Stimulated activated CD4-positive, alpha-beta T cell treated with anti-CD3 and anti-CD28 coated beads, Interleukin-1b, Interleukin-23, amount 100 ng/mL, for 48 hours (primary cell): ENCODE measurements at regions not wholly inside any gene's neighbourhood (a gene's known extent, or its start where the extent isn't known, plus 50 kb on each side); places are given as distances from the start of the nearest gene placed in this dataset.
"Not testable (repeated sequence)": the region's sequence is repeated elsewhere in the genome, so short reads cannot be mapped to it uniquely, and the experiment has no call there.

Experiments
- DNase-seq: peaks from one replicate; pipeline ENCODE4 v3.0.0-alpha.2; 2020

- DNase-seq, result not testable (repeated sequence)
Observed at GRCh38 chr9:65416948-65417347, 131.9 kb upstream of the FOXD4L5 start.

GRCh38 chr9:65414249-65414648 lies 129.2 kb upstream of the FOXD4L5 start:
- not testable (repeated sequence) for DNase-seq

DNA sequence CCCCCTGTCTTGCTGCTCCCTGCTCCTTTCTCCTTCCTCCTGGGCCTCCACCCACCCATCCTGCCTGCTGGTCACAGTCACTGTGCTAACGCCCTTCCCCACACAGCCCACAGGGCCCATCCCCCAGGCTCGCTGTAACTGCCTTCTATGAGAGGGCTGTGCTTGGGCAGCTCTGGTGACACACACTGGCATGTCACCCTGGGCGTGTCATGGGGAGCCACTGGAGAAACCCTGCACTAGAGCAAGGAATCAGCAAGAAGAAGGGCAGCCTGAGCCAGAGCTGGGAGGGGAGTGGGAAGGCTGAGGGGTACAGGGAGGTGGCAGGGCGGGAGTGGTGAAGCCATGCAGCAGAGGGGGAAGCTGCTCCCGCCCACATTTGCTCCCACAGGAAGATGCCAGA lies 128.4 kb upstream of the FOXD4L5 start:
- DNase-seq, result not testable (repeated sequence)

DNA sequence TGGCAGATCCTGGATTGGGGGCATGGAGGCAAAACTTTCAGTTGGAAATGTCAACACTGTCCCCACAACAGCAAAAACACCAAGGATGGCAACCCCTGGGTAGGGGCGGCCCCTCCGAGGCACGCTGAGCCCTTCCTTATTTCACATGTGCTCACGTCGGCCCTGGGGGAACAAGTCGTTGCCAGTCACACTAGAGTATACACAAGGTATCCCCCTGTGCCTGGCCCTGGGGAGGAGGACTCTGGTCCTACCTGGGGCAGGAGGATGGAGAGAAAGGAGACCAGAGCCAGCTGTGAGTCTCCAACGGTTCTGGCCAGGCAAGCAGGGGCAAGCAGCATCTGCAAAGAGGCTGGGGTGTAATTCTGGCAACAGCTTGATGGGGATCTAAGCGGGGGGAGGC lies 126.9 kb upstream of the FOXD4L5 start:
- DNase-seq, result no peak

DNA sequence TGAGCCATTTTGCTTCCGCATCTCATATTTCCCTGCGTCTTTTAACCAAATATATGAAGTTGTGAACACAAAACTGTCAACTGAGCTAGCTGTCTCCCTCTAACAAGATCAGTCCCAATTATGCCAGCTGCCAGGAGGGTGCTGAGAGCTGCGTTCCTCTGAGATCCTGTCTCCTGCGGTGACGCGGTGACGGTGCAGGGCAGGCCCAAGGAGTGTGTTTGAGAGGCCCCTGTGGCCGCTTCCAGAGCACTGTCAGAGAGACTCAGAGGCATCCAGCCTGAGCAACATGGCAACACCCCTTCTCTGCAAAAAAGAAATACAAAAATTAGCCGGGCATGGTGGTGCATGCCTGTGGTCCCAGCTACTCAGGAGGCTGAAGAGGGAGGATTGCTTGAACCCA lies 126.3 kb upstream of the FOXD4L5 start:
- DNase-seq, result no peak

GRCh38 chr9:65410926-65411325 lies 125.9 kb upstream of the FOXD4L5 start:
- no peak for DNase-seq

DNA sequence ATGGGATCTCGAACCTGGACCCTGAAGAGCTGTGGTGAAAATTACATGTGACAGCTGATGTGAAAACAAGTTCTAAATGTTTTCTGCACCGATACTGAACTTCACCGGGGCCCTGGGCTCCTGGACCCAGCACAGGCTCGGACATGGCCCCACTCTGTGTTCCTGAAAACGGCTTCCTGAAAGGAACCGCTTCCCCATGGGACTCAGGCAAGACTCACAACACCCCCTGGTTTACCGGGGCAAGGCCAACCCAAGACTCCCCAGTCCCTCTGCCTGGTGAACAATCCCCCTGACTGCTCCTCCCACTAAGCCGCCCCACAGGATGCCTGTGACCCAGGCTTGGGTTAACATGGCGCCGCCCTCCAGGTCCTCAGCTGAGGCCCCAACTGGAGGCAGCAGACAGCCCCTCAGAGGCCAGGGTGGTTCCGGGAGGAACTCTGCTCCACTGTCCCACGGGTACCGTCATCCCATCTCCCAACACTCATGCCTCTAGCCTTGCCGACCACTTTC lies 124.5 kb upstream of the FOXD4L5 start:
- DNase-seq, result no peak

DNA sequence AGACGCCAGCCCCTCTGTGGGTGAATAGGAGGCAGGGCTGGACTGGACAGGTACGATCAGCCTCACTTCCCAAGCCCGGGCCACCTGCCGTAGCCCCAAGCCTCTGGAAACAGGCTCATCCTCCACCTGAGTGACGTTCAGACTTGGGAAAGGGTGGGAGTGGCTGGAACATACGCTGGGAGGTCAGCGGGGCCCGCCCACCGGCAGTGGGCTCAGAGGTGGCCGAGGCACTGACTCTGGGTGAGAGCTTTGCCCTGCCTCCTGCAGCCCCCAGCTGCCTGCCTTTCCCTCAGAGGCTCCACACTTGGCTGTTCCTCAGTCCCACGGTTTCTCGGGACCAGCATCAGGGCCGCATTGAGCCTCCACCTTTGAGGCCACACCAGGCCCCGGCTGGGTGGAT lies 123.8 kb upstream of the FOXD4L5 start:
- DNase-seq, result not testable (repeated sequence)

- DNase-seq, result not testable (repeated sequence)
Observed at GRCh38 chr9:65406625-65407024, 121.6 kb upstream of the FOXD4L5 start.

DNA sequence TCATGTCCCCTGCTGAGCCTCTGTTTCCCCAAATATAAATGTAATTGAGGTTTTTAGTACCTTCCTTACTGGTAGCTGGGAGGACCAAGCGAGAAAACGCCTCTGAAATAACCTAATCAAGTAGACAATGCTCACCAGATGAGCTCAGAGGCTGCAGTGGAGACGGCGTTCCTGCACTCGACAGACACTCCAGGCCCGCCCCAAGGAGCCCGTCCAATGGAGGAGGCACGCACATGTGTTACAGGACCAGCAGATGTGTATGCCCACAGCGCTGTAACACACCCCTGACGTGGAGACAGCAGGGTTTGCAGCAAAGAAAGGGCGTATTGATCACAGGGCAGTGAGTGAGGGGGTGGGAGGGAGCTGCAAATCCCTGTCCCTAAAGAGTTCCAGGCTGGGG lies 120.8 kb upstream of the FOXD4L5 start:
- DNase-seq, result not testable (repeated sequence)

DNA sequence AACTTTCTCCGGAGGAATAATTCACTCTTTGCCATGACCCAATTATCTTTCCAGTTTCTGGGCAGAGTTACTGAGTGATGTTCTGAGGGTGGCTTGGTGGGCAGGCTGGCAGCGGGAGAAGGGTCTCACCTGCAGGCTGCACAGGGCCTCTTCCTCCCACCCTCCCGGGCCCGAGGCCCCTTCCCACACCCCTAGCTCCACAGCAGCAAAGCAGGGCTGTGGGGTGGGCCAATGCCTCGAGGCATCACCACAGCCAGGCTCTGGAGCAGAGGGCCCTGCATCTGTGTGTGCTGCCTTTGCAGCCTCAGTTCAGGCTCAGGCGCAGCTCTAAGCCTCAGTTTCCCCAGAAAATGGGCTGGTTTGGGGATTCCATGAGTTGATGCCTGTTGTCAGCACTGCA lies 120.2 kb upstream of the FOXD4L5 start:
- no peak for DNase-seq

DNA sequence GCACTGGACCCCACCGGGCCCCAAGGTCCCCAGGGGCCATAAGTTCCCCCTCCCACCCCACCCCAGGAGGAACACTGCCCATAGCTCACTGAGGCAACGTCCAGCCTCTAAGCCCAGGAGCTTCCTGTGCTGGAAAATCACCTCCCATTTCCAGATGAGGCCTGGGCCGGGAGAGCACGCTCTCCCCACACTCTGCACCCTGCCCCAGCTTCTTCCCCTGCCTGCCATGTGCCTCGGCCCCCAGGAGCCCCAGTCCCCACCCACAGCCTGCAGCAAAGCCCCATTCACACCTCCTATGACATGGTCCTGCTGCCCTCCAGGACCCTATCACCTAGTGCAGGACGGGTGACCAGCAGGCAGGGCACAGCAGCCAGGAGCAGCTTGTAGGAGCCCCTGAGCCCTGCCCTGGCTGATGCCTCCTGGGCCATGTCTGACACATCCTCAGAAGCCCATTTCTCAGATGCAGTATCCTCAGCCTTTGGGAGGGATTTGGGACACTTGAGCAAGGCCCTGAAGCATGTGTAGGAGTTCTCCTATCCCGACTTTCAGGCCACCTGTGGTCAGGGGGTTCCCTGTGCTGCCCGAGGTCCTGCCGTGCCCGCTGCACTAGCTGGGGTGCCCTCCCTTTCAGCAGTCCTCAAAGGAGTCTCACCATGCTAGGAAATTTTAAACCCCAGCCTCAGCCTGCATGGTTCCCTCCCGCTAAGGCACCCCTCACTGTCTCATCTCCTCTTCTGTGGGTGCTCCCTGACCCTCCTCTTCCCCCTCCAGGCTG lies 119.4 kb upstream of the FOXD4L5 start:
- no peak for DNase-seq

DNA sequence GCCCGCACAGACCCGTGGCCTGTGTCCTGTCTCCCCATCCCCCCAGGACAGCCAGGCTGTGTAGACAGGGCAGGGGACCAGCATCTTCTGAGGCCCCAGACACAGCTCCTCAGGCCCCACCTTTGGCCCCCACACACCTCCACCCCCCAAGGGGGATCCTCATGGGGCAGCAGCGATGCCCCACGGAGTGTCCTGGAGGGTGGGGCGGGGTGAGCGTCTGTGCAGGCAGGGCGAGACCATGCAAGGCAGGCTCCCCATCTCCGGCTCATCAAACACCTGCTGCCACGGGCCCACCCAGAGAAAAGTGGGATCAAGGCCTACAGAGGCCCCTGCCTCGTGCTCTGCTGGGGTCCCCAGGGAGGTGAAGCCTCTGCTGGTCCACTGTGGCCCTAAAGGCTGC lies 118.7 kb upstream of the FOXD4L5 start:
- DNase-seq, result no peak

- not testable (repeated sequence) for DNase-seq
Observed at GRCh38 chr9:65403072-65403471, 118.1 kb upstream of the FOXD4L5 start.

DNA sequence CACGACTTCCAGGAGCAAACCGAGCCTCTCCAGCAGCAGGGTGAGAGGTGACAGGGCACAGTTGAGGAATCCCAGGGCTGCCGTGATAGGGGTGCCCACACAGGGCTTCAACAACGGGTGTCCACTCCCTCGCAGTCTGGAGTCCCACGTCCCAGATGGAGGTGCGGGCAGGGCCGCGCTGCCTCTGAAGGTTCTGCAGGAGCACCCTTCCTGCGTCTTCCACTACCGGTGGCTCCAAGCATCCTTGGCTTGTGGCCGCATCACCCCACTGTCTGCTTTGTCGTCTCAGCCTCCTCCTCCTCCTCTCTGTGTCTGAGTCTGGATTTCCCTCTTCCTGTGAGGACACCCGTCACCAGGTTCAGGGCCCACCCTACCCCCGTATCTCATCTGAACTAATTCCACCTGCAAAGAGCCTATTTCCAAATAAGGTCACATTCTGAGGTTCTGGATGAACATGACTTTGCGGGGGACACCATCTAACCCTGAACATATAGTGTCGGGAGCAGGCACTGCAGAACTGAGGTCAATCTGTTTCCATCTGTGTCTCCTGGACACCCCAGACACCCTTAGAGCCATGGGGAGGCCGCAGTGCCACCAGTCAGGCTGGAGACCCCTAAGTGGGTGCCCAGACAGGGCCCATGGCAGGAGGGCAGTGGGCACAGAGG lies 117.3 kb upstream of the FOXD4L5 start:
- not testable (repeated sequence) for DNase-seq

DNA sequence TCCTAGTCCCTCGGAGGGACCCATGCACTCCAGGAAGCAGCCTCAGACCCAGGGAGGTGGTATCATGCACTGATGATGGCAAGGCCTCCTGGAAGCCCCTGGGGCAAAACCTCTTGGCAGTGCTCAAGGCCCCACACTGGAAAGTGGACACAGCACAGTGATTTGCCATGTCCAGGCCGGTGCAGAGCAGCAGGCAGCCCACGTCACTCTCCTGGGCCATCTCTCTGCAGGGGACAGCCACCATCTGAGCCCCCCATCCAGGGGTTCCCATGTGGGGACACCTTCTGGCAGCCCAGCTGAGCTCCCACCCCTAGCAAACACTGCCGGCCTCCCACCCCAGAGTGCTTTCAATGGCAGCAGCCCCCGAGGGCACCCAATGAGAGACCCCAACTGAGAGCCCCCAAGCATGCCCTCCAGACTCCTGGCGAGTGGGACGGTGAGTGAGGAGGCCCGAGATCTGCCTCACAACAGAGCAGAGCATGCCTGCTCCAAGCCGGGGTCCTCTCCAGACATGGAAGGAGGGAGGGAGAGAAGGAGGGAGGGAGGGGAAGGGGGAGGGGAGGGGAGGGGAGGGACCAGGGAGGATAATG lies 116.5 kb upstream of the FOXD4L5 start:
- not testable (repeated sequence) for DNase-seq

DNA sequence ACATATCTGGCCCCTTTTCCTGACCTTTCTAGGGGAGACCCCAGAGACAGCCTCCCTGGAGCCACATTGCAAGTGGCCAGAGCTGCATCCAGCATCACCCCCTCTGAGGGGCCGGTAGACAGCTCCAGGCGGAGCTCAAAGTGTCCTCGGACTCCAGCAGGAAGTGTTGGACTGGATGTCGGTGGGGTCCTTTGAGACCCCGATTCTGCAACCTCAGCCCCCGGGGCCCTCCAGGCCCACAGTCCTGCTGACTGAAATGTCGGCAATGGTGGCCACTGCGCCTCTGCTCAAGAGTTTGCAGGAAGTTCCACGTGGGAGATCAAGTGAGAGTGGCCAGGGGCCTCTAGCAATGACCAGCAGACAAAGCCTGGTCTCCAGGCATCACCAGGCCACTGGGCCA lies 115.9 kb upstream of the FOXD4L5 start:
- no peak for DNase-seq

DNA sequence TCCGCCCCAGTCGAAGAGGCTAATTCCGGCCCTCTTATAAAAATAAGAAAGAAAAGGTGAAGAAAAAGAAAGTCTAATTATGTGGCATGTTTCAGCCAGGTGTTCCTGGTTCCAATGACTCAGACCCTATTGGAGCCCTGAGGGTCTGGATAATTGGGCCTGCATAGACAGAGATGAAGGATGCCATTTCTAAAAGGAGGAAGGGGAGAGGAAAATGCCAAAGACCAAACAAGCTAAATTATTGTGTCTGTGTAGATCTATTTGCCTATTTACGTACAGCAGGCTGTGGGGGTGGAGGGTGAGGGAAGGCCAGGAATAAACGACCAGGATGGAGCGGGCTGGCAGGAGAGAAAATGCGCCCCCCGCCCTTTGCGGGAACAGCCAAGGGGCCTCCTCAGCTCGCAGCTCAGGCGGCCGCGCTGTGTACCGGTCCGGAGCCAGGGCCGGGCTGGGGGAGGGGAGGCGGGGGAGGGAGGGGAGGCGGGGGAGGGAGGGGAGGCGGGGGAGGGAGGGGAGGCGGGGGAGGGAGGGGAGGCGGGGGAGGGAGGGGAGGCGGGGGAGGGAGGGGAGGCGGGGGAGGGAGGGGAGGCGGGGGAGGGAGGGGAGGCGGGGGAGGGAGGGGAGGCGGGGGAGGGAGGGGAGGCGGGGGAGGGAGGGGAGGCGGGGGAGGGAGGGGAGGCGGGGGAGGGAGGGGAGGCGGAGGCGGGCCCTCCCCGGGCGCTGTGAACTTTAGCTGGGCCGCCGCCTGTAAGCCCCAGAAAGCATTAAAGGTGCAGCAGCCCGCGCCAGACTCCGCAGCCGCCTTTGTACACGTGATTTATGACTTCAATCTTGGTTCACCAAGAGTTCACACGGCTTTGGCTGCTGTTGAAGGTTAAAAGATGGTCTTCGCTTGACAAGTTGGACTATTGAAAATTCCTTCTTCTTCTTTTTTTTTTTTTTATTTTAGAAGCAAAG lies 113.0 kb upstream of the FOXD4L5 start:
- DNase-seq, result not testable (repeated sequence)

DNA sequence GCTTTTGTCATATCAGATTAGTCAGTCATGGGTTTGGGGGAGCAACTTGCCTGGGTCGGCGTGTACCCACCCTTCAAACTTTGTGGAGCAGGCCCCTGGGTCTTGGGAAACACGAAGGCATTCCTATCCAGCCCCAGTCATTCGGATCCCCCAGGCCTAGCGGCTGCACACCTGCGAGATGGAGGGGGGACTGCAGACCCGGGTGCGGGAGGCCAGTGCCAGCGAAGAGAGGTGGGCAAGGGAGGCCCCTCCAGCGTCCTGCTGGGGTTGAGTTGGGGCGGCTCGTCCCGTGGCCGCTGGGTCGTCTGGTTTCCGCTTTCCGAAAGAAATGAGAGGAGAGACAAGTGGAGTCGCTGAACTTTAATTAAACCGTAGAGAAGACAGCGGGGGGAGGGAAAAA lies 112.2 kb upstream of the FOXD4L5 start:
- not testable (repeated sequence) for DNase-seq

- not testable (repeated sequence) for DNase-seq
Observed at GRCh38 chr9:65396601-65397000, 111.6 kb upstream of the FOXD4L5 start.

DNA sequence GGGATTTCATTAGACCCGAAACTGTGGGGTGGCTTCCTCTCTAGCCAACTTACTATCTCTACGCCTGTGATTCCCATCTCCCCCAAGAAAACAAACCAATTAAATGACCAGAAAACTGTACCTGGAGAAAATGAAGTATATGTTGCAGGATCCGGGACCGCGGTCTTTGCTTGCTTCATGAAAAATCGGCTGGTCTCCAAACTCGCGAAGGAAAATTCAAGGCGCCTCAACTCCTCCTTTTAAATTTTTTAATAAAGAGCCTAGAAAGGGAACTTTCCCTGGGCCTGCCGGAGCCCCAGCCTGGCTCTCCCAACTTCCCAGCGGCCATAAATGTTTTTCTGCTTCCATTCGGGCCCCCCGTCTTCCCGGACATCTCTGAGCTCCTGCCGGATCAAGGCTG lies 110.8 kb upstream of the FOXD4L5 start:
- not testable (repeated sequence) for DNase-seq

GRCh38 chr9:65395121-65395520 lies 110.1 kb upstream of the FOXD4L5 start:
- not testable (repeated sequence) for DNase-seq
